ENCODE measurements at regions not wholly inside any gene's neighbourhood (a gene's known extent, or its start where the extent isn't known, plus 50 kb on each side); places are given as distances from the start of the nearest gene placed in this dataset.

DNA sequence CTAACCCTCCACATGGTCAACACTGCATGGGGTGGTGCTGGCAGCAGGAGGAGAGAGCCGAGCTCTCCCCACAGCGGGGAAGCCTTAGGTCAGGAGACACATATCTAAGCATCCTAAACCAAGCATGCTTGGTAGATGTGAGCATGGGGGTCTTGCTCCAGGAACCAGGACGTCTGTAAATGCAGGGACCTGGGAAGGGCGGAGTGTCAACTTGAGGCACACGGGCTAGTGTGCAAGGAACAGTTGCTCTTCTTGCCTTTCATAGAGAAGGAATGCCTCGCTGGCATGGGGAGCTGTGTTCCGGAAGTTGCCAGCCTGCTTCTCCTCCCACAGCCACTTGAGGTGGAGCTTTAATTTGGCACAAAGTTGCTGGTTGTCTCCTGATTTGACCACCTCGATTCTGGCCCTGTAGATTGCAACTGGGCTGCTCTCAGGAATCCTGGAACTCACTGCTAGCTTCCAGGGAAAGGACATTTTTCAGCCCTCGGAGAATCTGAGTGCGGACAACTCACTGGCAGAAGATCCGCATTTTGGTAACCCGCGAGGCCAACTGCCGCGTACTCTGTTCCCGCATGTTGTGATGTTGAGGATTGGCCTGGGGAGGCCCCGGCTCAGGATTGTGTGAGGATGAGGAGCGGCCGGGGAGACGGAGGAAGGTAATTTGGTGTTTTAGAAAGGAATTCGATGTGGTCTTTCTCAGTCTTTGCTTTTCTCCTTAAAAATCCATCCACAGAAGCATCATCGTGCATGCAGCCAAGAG is 370.3 kb upstream of the IRX1 start:
- Histone ChIP-seq H3K4me3 (ENCODE audit: extremely low read depth, insufficient read depth, low read length, poor library complexity, severe bottlenecking) (no peak overlapping the region), H3K27ac (ENCODE audit: low read depth, low read length, severe bottlenecking) (no peak overlapping the region), H3K36me3 (ENCODE audit: control insufficient read depth, insufficient read depth, low read length) (no peaks in the 10 kb centered on the region), H3K9me3 (ENCODE audit: control insufficient read depth, low read length) (no peaks in the 10 kb centered on the region), H3K4me1 (ENCODE audit: control insufficient read depth, insufficient read depth, low read length, poor library complexity, severe bottlenecking) (no peaks in the 10 kb centered on the region)
- 93 to 95% methylated on average over 13 to 16 of the region's 22 CpGs for WGBS, 2 experiments (ENCODE audit: insufficient coverage in 2 of 2)

DNA sequence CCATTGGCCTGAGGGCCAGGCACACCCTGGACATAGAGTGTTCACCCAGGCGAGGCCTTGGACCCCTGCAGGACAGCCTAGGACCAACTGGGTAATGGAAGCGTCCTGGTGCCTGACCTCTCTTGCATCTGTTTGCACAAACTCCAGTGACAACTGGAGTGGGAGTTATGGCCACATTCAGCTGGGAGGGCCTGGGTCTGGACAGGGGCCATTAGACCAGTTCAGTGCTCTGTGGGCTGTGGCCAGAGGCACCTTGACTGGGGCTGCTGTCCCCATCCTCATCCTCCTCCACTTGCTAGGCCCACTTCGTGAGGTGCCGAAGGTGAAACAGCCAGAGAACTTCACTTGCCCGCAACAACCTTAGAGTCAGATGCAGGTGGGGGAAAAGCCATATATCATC is 372.7 kb upstream of the IRX1 start:
- 83 to 88% methylated on average over 2 of the region's 5 CpGs for WGBS, 2 experiments (ENCODE audit: insufficient coverage in 2 of 2)
- H3K27ac ChIP-seq (ENCODE audit: low read depth, low read length, severe bottlenecking): no peak overlapping the region
- H3K9me3 ChIP-seq (ENCODE audit: control insufficient read depth, low read length): no peaks in the 10 kb centered on the region
- H3K4me1 ChIP-seq (ENCODE audit: control insufficient read depth, insufficient read depth, low read length, poor library complexity, severe bottlenecking): no peaks in the 10 kb centered on the region
- H3K36me3 ChIP-seq (ENCODE audit: control insufficient read depth, insufficient read depth, low read length): no peaks in the 10 kb centered on the region
- H3K4me3 ChIP-seq (ENCODE audit: extremely low read depth, insufficient read depth, low read length, poor library complexity, severe bottlenecking): no peak overlapping the region

DNA sequence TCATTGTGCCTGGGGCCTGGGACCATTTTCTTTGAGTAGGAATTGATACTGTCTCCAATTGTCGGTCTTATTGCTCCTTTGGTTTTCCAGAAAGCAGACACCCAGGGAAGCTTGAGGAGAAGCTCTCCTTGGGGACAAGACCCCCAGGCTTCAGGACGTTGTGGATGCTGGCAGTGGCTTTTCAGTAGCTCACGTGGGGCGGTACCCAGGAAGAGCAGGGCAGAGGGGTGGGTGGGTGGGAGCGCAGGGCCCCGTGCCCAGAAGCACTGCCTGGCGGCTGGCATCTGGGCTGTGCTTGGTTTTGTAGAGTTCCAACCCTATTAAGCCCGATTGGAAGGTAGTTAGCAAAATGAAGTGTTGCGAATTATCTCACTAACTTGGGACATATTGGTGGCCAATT is 374.2 kb upstream of the IRX1 start:
- H3K4me3 ChIP-seq (ENCODE audit: extremely low read depth, insufficient read depth, low read length, poor library complexity, severe bottlenecking): no peak overlapping the region
- no peaks in the 10 kb centered on the region for H3K9me3 ChIP-seq (ENCODE audit: control insufficient read depth, low read length)
- H3K27ac ChIP-seq (ENCODE audit: low read depth, low read length, severe bottlenecking): no peak overlapping the region
- H3K36me3 ChIP-seq (ENCODE audit: control insufficient read depth, insufficient read depth, low read length): no peaks in the 10 kb centered on the region
- H3K4me1 ChIP-seq (ENCODE audit: control insufficient read depth, insufficient read depth, low read length, poor library complexity, severe bottlenecking): no peaks in the 10 kb centered on the region
- 86 to 89% methylated on average over 3 to 9 of the region's 9 CpGs for WGBS, 2 experiments (ENCODE audit: insufficient coverage in 2 of 2)

DNA sequence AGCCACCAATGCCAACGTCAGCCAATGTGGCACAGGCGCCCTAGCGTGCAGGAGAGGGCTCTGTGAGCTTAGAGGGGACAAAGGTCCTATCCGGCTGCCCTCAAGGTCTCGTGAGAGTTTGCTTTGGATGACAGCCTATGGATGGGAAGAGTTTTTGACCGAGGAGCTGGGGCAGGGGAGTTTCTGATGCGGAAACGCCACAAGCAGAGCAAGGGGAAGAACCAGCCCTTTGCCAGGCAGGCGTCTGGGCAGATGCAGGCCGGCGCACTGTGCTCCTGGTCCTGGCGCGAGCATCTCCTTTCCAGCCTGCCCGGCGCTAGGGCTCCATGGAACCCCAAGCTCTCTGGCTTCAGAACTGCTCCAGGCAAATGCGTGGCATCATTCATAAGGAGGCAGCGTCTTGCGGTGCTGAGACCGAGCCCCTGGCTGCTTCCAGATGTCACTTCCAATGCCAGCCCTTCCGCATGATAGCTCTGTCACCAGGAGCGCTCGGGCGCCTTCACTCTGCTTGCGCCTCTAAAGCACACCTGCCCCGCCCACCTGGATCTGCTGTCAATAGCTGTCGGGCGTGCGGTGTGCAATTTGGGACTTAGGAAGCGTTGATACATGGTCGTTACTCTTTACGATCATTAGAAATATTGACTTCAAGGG is 374.9 kb upstream of the IRX1 start:
- no peak overlapping the region for H3K4me3 ChIP-seq (ENCODE audit: extremely low read depth, insufficient read depth, low read length, poor library complexity, severe bottlenecking)
- no peaks in the 10 kb centered on the region for H3K9me3 ChIP-seq (ENCODE audit: control insufficient read depth, low read length)
- 93 to 98% methylated on average over 28 to 31 of the region's 31 CpGs for WGBS, 2 experiments (ENCODE audit: insufficient coverage in 2 of 2)
- H3K27ac ChIP-seq (ENCODE audit: low read depth, low read length, severe bottlenecking): no peak overlapping the region
- H3K36me3 ChIP-seq (ENCODE audit: control insufficient read depth, insufficient read depth, low read length): no peaks in the 10 kb centered on the region
- H3K4me1 ChIP-seq (ENCODE audit: control insufficient read depth, insufficient read depth, low read length, poor library complexity, severe bottlenecking): no peaks in the 10 kb centered on the region

DNA sequence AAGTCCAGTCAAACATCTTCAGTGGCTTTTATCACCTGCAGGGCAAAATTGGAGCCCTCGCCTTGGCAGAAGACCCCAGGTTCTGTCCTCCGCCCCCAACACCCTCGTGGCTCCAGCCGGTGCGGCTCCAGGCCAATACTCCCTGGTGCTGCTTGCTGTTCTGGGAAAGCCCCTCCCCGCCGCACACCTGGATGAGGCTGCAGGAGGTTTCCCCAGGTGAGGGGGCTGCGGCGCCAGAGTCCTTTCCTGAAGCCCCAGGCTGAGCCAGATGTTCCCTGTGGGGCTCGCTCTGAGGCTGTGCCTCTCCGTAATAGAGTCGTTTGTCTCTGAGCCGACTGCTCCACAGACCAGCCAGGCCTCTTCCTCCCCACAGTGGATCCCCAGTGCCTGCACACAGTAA is 375.4 kb upstream of the IRX1 start:
- Histone ChIP-seq H3K36me3 (ENCODE audit: control insufficient read depth, insufficient read depth, low read length) (no peaks in the 10 kb centered on the region), H3K27ac (ENCODE audit: low read depth, low read length, severe bottlenecking) (no peak overlapping the region), H3K4me1 (ENCODE audit: control insufficient read depth, insufficient read depth, low read length, poor library complexity, severe bottlenecking) (no peaks in the 10 kb centered on the region), H3K4me3 (ENCODE audit: extremely low read depth, insufficient read depth, low read length, poor library complexity, severe bottlenecking) (no peak overlapping the region), H3K9me3 (ENCODE audit: control insufficient read depth, low read length) (no peaks in the 10 kb centered on the region)
- 82 to 92% methylated on average over 10 to 12 of the region's 13 CpGs for WGBS, 2 experiments (ENCODE audit: insufficient coverage in 2 of 2)

DNA sequence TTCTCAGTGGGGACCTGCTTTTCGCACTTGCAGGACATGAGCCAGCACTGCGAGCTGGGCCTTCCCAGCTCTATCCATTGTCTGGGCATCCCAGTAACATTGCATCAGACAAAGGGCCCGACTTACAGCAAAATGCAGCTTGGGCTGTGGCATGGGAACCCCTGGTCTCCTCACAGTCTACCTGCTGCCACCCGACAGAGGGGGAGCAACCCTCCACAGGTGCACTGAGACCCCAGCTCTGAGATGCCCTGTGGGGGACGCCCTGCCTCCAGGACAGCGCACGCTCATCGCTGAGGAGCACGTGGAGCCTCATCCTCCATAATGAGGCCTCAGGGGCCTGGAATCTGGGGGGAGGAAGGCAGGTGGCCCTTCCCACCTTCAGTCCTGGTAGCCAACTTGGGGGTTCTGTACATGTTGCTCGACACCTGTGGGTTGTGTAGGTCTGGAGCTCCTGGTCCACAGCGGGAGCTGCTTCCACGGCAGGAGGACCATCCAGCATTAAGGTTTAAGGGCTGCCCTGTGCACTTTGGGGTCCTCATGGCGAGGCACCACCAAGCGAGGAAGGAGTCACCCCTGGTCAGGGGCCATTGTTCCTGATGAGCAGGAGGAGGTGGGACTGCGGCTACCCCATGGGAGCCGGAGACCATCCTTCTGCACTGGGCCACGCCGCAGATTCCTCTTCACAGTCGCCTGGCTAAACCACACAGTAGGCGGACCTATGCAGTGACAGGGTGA is 376.5 kb upstream of the IRX1 start:
- Histone ChIP-seq H3K9me3 (ENCODE audit: control insufficient read depth, low read length) (no peaks in the 10 kb centered on the region), H3K4me1 (ENCODE audit: control insufficient read depth, insufficient read depth, low read length, poor library complexity, severe bottlenecking) (no peaks in the 10 kb centered on the region), H3K27ac (ENCODE audit: low read depth, low read length, severe bottlenecking) (no peak overlapping the region), H3K36me3 (ENCODE audit: control insufficient read depth, insufficient read depth, low read length) (no peaks in the 10 kb centered on the region), H3K4me3 (ENCODE audit: extremely low read depth, insufficient read depth, low read length, poor library complexity, severe bottlenecking) (no peak overlapping the region)
- WGBS, 2 experiments (ENCODE audit: insufficient coverage in 2 of 2): 76 to 84% methylated on average over 13 to 19 of the region's 20 CpGs

DNA sequence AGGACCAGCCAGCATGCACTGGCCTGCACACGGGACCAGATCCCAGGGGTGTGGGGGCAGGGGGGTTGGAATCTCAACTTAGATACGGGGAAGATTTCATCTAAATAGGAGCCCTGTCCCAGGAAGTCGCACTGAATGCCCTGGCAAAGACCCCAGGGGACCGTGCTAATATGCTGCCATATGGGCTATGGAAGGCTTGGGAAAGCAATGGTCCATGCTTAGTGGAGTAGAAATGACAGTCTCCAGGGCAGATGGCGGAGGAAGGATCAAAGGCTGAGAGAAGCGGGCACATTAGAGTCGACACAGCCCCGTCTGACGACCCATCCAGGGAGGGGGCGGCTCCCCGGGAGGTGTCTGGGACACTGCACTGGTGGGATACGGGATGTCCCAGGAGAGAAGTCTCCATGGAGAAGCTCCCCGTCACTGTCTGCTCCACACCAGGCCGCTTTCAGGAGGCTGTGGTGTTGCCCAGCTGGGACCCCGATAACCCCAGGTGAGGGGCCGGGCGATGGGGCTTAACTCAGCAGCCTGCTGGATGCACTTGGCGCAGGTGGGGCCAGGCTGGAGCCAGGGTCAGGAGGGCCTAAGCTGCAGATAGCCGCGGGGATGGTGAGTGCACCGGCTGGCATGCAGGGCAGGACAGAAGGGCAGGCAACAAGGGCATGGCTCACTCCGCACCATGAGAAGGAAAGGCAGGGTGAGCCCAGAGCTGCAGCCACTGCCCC is 377.7 kb upstream of the IRX1 start:
- 85 to 89% methylated on average over 20 to 22 of the region's 22 CpGs for WGBS, 2 experiments (ENCODE audit: insufficient coverage in 2 of 2)
- Histone ChIP-seq H3K9me3 (ENCODE audit: control insufficient read depth, low read length) (no peaks in the 10 kb centered on the region), H3K27ac (ENCODE audit: low read depth, low read length, severe bottlenecking) (no peak overlapping the region), H3K36me3 (ENCODE audit: control insufficient read depth, insufficient read depth, low read length) (no peaks in the 10 kb centered on the region), H3K4me1 (ENCODE audit: control insufficient read depth, insufficient read depth, low read length, poor library complexity, severe bottlenecking) (no peaks in the 10 kb centered on the region), H3K4me3 (ENCODE audit: extremely low read depth, insufficient read depth, low read length, poor library complexity, severe bottlenecking) (no peak overlapping the region)

DNA sequence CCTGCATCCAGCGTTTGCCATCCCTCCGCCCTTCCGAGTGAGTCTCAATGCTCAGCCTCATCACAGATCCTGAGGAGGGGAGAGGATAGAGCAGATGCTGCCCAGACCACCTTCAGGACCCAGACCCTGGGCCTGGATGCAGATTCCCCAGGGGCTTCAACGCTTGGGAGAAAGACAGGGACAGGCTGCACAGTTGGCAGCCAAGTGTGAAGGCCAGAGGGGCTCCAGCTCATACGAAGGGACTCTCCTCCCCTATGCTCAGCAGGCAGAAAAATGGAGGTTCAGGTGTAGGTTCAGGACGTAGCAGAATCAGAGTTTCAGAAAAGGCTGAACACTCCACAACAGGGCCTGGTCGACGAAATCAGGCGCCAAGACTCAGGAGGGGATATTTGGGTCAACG is 378.5 kb upstream of the IRX1 start:
- no peaks in the 10 kb centered on the region for H3K9me3 ChIP-seq (ENCODE audit: control insufficient read depth, low read length)

DNA sequence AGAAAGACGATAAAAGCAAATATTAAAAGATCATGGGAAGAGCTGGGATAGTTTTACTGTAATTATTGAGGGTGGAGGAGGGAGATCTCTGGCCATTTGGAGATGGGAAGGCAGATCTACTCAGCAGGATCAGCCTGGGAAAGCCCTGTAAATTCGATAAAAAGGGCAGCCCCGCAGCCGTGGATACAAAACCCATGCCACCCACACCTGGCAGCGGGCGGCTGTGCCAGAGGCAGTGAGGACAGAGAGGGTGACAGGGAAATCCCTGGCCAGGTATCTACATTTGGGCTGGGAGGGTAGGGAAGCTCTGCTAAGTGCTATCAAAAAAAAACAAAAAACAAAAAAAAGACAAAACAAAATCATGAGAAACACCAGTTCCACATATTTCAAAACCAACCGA is 379.2 kb upstream of the IRX1 start:
- H3K27ac ChIP-seq (ENCODE audit: low read depth, low read length, severe bottlenecking): no peak overlapping the region
- WGBS, 2 experiments (ENCODE audit: insufficient coverage in 2 of 2): 90 to 96% methylated on average over 5 of the region's 7 CpGs
- H3K36me3 ChIP-seq (ENCODE audit: control insufficient read depth, insufficient read depth, low read length): no peaks in the 10 kb centered on the region
- no peaks in the 10 kb centered on the region for H3K4me1 ChIP-seq (ENCODE audit: control insufficient read depth, insufficient read depth, low read length, poor library complexity, severe bottlenecking)
- no peaks in the 10 kb centered on the region for H3K9me3 ChIP-seq (ENCODE audit: control insufficient read depth, low read length)
- H3K4me3 ChIP-seq (ENCODE audit: extremely low read depth, insufficient read depth, low read length, poor library complexity, severe bottlenecking): no peak overlapping the region

More for the DNA sequence above, 378.5 kb upstream of the IRX1 start:
- H3K36me3 ChIP-seq (ENCODE audit: control insufficient read depth, insufficient read depth, low read length): no peaks in the 10 kb centered on the region
- no peaks in the 10 kb centered on the region for H3K4me1 ChIP-seq (ENCODE audit: control insufficient read depth, insufficient read depth, low read length, poor library complexity, severe bottlenecking)
- H3K4me3 ChIP-seq (ENCODE audit: extremely low read depth, insufficient read depth, low read length, poor library complexity, severe bottlenecking): no peak overlapping the region
- WGBS, 2 experiments (ENCODE audit: insufficient coverage in 2 of 2): 79 to 90% methylated on average over 7 to 9 of the region's 10 CpGs
- H3K27ac ChIP-seq (ENCODE audit: low read depth, low read length, severe bottlenecking): no peak overlapping the region

DNA sequence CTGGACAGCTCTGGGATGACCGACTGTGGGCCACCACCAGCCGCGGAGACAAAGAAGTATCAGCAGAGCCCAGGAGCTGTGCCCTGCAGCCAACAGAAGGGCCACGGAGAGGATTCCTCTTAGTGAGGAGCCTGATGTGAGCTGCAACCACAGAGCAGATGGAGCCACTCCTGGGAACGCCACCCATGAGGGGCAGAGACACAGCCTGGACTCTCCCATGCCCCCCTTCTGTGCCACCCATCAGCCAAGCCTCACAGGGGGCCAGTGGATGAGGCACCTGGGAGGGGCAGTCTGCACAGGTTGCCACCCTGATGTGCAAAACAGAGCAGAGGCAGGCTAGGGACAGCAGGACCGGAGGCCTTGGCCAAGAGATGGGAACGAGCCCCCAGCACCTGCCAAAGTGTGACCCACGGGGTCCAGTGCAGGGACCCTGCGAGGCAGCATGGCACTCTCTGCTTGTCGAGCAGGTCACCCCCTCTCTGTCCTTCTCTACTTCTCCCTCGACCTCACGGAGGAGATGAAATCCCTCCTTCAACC is 380.7 kb upstream of the IRX1 start:
- Histone ChIP-seq H3K27ac (ENCODE audit: low read depth, low read length, severe bottlenecking) (no peak overlapping the region), H3K36me3 (ENCODE audit: control insufficient read depth, insufficient read depth, low read length) (no peaks in the 10 kb centered on the region), H3K4me3 (ENCODE audit: extremely low read depth, insufficient read depth, low read length, poor library complexity, severe bottlenecking) (no peak overlapping the region), H3K9me3 (ENCODE audit: control insufficient read depth, low read length) (no peaks in the 10 kb centered on the region), H3K4me1 (ENCODE audit: control insufficient read depth, insufficient read depth, low read length, poor library complexity, severe bottlenecking) (no peaks in the 10 kb centered on the region)
- 83 to 93% methylated on average over 7 to 10 of the region's 12 CpGs for WGBS, 2 experiments (ENCODE audit: insufficient coverage in 2 of 2)

All from mesodermal cell (in vitro differentiated cells).